Uterus (tissue), 3 donors: ENCODE measurements at regions not wholly inside any gene's neighbourhood (a gene's known extent, or its start where the extent isn't known, plus 50 kb on each side); places are given as distances from the start of the nearest gene placed in this dataset.

Experiments
- DNase-seq, 2 donors: peaks; one replicate each; pipeline ENCODE4 v3.0.0-alpha.2; 2019 to 2020
- H3K27ac ChIP-seq, 2 donors: fragments of 200-600 bp; sonication (generic); 1 replicate in 1 of 2; 2 replicates in 1 of 2; pipeline ENCODE4 v1.5.1; 2016 to 2018
- H3K27me3 ChIP-seq, 2 donors: fragments of 200-600 bp; sonication (generic); one replicate each; pipeline ENCODE4 v1.5.1; 2018 to 2019; ENCODE audit warnings: control low read depth in 1 of 2
- H3K36me3 ChIP-seq, 2 donors: fragments of 200-600 bp; sonication (generic); one replicate each; pipeline ENCODE4 v1.5.1; 2019; ENCODE audit warnings: control low read depth in 1 of 2
- H3K4me1 ChIP-seq, 2 donors: fragments of 200-600 bp; sonication (generic); one replicate each; pipeline ENCODE4 v1.5.1; 2018 to 2019; ENCODE audit warnings: control low read depth in 1 of 2
- H3K4me3 ChIP-seq, 2 donors: fragments of 200-600 bp; sonication (generic); 1 replicate in 1 of 2; 2 replicates in 1 of 2; pipeline ENCODE4 v1.5.1; 2018 to 2019; ENCODE audit warnings: mild to moderate bottlenecking in 1 of 2
- H3K9me3 ChIP-seq, 2 donors: fragments of 200-600 bp; sonication (generic); one replicate each; pipeline ENCODE4 v1.5.1; 2019; ENCODE audit warnings: control low read depth in 1 of 2
- POLR2A ChIP-seq, 2 donors: fragments of 450-650 bp; IDR thresholded peaks; one replicate each; pipeline ENCODE4 v1.6.1; 2016; ENCODE audit warnings: antibody characterized with exemption in 2 of 2, mild to moderate bottlenecking in 1 of 2, moderate library complexity in 1 of 2
- intact Hi-C: fragments of 100-400 bp; cut with DNase I; formaldehyde crosslinking; loops from one replicate; pipeline ENCODE4 v1.15.1; 2023; ENCODE audit warnings: low total_unique reads
- TF ChIP-seq, protein P1 (sequence below), 4 experiments: fragments of 200-600 bp in 2 of 4; fragments of 450-650 bp in 2 of 4; sonication (generic) in 2 of 4; IDR thresholded peaks; one replicate each; pipeline ENCODE4 v1.5.1; 2016 to 2019; ENCODE audit warnings: antibody characterized with exemption in 4 of 4, mild to moderate bottlenecking in 2 of 4, moderate library complexity in 1 of 4
- donor health status: DM: yes; HTN: yes; CAD: no.

DNA sequence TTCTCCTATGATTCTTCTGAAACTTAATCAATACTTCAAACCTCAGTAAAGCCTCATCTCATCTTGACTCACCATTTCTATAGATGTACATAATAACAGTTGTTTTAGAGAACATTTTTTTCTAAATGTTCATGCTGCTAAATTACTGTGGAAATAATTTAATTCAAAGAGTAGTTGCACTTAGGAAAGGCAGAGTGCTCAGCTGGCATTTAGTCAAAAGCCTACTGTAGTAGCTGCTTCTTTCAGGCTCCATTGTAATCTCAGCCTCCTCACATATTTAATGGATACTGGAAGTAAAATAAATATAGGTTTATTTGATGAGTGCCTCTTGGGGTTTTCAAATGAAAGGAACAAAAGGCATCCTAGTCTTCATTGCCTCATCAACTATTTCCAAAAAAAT, 325.0 kb downstream of the CCER1 start:
- Histone ChIP-seq H3K4me3 (no peak overlapping the region), H3K36me3 (no peaks in the 10 kb centered on the region), H3K4me1 (no peaks in the 10 kb centered on the region), H3K27me3 (no peaks in the 10 kb centered on the region), H3K9me3 (no peaks in the 10 kb centered on the region), H3K27ac (no peak overlapping the region)
- DNase-seq: no peak
- intact Hi-C loops: no loop called here
- no peak for TF ChIP-seq POLR2A (IDR thresholded peaks at IDR 0.05)
- TF ChIP-seq, protein P1, sequence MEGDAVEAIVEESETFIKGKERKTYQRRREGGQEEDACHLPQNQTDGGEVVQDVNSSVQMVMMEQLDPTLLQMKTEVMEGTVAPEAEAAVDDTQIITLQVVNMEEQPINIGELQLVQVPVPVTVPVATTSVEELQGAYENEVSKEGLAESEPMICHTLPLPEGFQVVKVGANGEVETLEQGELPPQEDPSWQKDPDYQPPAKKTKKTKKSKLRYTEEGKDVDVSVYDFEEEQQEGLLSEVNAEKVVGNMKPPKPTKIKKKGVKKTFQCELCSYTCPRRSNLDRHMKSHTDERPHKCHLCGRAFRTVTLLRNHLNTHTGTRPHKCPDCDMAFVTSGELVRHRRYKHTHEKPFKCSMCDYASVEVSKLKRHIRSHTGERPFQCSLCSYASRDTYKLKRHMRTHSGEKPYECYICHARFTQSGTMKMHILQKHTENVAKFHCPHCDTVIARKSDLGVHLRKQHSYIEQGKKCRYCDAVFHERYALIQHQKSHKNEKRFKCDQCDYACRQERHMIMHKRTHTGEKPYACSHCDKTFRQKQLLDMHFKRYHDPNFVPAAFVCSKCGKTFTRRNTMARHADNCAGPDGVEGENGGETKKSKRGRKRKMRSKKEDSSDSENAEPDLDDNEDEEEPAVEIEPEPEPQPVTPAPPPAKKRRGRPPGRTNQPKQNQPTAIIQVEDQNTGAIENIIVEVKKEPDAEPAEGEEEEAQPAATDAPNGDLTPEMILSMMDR (IDR thresholded peaks at IDR 0.05): no peak

DNA sequence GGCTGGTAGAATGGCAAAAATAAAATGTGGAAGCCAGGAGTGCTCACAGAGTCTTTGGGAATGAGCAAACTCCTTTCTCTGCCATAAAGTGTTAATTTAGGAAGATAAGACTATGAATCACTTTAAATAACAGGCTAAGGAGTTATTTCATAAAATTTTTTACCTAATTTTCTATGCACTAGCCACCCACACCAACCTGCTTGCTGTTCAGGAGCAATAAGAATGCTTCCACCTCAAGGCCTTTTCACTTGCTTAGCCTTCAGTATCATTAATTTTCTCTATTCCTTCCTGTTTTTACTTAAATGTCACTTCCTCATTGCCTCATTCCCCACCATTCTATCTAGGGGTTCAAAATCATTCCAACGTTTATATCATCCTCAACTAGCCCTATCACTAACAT, 326.8 kb downstream of the CCER1 start:
- H3K27ac ChIP-seq: no peak overlapping the region
- H3K4me1 ChIP-seq: no peaks in the 10 kb centered on the region
- TF ChIP-seq, protein P1 (IDR thresholded peaks at IDR 0.05): no peak
- no peak for TF ChIP-seq POLR2A (IDR thresholded peaks at IDR 0.05)
- H3K27me3 ChIP-seq: no peaks in the 10 kb centered on the region
- no peak for DNase-seq
- no peaks in the 10 kb centered on the region for H3K9me3 ChIP-seq
- no peaks in the 10 kb centered on the region for H3K36me3 ChIP-seq
- intact Hi-C loops: no loop called here
- no peak overlapping the region for H3K4me3 ChIP-seq

DNA sequence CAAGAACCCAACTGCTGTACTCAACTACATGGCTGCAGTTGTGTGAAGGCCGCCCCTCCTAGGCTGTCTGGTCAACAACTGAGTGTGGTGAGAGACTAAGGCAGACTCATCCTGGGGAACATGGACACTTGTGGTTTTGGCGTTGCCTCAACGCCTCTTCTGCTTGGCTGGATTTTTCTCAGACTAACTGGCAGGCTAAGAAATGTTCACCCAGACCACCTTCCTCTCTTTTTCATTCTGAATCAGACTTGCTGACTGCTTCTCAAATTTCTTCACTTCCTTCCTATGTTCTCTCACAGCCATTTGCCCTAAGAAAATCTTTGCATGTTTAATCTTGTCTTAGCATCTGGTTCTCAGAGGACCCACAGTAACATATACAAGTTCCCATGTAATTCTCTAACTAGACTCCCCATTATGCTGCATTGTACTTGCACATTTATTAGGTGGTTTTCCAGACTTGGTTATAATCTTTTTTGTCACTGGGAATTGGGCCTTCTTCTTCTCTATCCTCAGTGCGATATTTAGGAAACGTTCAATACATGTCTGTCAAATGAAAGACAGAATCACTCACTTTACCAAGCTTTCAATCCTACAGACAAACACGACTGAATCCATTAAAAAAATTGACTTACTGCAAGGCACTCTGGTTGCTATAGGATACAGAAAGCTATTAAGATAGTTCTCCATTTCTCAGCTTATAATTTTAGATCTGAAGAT, 327.6 kb downstream of the CCER1 start:
- Histone ChIP-seq H3K4me3 (no peak overlapping the region), H3K27ac (no peak overlapping the region), H3K4me1 (no peaks in the 10 kb centered on the region), H3K27me3 (no peaks in the 10 kb centered on the region), H3K9me3 (no peaks in the 10 kb centered on the region), H3K36me3 (no peaks in the 10 kb centered on the region)
- intact Hi-C loops: no loop called here
- DNase-seq: no peak
- TF ChIP-seq, protein P1 (IDR thresholded peaks at IDR 0.05): no peak
- no peak for TF ChIP-seq POLR2A (IDR thresholded peaks at IDR 0.05)

DNA sequence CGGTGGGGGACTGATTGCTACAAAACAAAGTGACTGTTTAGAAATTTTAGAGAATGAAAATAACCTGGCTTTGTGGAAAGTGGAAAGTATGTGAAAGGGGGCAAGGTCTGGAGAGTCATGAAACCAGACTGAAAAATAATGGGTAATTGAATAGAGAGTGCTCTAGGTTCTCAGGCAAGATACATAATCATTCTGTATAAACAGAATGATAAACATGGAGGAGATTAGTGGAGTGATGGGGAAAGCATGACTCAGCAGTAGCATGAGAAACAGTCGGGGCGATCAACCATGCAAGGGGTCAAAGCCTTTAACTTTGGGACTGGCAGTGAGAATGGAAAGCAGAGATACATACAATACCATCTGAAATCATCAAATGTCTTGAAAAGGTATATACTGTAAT, 332.5 kb downstream of the CCER1 start:
- Histone ChIP-seq H3K27ac (no peak overlapping the region), H3K9me3 (no peaks in the 10 kb centered on the region), H3K27me3 (no peaks in the 10 kb centered on the region), H3K4me1 (no peaks in the 10 kb centered on the region), H3K36me3 (no peaks in the 10 kb centered on the region), H3K4me3 (no peak overlapping the region)
- intact Hi-C loops: no loop called here
- no peak for TF ChIP-seq POLR2A (IDR thresholded peaks at IDR 0.05)
- TF ChIP-seq, protein P1 (IDR thresholded peaks at IDR 0.05): no peak
- DNase-seq: no peak

DNA sequence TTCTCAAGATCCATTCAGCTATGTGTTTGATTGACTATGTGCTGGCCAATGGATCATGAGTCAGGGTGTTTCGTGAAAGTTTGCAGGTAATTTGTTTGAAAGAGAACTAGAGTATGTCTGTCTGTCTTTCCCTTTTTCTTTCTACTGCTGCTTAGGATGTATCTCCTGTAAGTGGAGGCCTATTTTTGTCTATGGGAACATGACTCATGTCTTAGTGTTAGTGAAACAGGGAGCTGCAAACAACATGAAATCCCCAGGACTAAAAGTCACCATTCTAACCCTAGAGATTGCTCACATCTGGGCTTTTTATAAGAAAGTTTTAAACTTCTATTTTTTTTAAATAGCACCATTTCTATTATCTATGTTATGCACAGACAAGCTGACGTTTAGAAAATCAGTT, 333.0 kb downstream of the CCER1 start:
- no peaks in the 10 kb centered on the region for H3K9me3 ChIP-seq
- no peak overlapping the region for H3K4me3 ChIP-seq
- H3K27ac ChIP-seq: no peak overlapping the region
- no peaks in the 10 kb centered on the region for H3K4me1 ChIP-seq
- H3K27me3 ChIP-seq: no peaks in the 10 kb centered on the region
- DNase-seq: no peak
- no peak for TF ChIP-seq POLR2A (IDR thresholded peaks at IDR 0.05)
- TF ChIP-seq, protein P1 (IDR thresholded peaks at IDR 0.05): no peak
- intact Hi-C loops: no loop called here
- no peaks in the 10 kb centered on the region for H3K36me3 ChIP-seq
